ENCODE measurements at regions not wholly inside any gene's neighbourhood (a gene's known extent, or its start where the extent isn't known, plus 50 kb on each side); places are given as distances from the start of the nearest gene placed in this dataset.

GRCh38 chr2:2828774-2829368 is 497.8 kb upstream of the MYT1L start:
- no peak for ATAC-seq (ENCODE audit: low read depth)
- Mint-ChIP-seq H3K9me3 (peaks cover 7% of the 10 kb centered on the region), H3K27me3 (peaks cover 13% of the 10 kb centered on the region)

GRCh38 chr2:2827761-2828221 is 496.7 kb upstream of the MYT1L start:
- Mint-ChIP-seq H3K4me1 (peaks cover 2% of the 10 kb centered on the region), H3K27ac (no peak overlapping the region), H3K27me3 (peaks cover 13% of the 10 kb centered on the region), H3K4me3 (no peak overlapping the region), H3K9me3 (peaks cover 8% of the 10 kb centered on the region), H3K36me3 (no peaks in the 10 kb centered on the region)
- ATAC-seq (ENCODE audit: low read depth) = no peak
- no peak for DNase-seq (ENCODE audit: low spot score in 2 of 2)

More at GRCh38 chr2:2828774-2829368, 497.8 kb upstream of the MYT1L start:
- no peaks in the 10 kb centered on the region for H3K36me3 Mint-ChIP-seq
- peaks cover 2% of the 10 kb centered on the region for H3K4me1 Mint-ChIP-seq
- no peak overlapping the region for H3K4me3 Mint-ChIP-seq
- no peak overlapping the region for H3K27ac Mint-ChIP-seq
- DNase-seq (ENCODE audit: low spot score in 2 of 2) = no peak

GRCh38 chr2:2827046-2827636 is 496.1 kb upstream of the MYT1L start:
- no peak overlapping the region for H3K27ac Mint-ChIP-seq
- H3K9me3 Mint-ChIP-seq = peaks cover 8% of the 10 kb centered on the region
- ATAC-seq (ENCODE audit: low read depth) (no peak), DNase-seq (ENCODE audit: low spot score in 2 of 2) (no peak)
- peaks cover 13% of the 10 kb centered on the region for H3K27me3 Mint-ChIP-seq
- no peak overlapping the region for H3K4me3 Mint-ChIP-seq
- H3K36me3 Mint-ChIP-seq = no peaks in the 10 kb centered on the region
- H3K4me1 Mint-ChIP-seq = peaks cover 2% of the 10 kb centered on the region

GRCh38 chr2:2826621-2827020 is 495.5 kb upstream of the MYT1L start:
- Mint-ChIP-seq H3K4me1 (peaks cover 2% of the 10 kb centered on the region), H3K4me3 (no peak overlapping the region), H3K9me3 (peaks cover 8% of the 10 kb centered on the region), H3K36me3 (no peaks in the 10 kb centered on the region), H3K27ac (no peak overlapping the region), H3K27me3 (peaks cover 13% of the 10 kb centered on the region)
- no peak for ATAC-seq (ENCODE audit: low read depth)
- DNase-seq (ENCODE audit: low spot score in 2 of 2) = no peak

GRCh38 chr2:2826209-2826551 is 495.1 kb upstream of the MYT1L start:
- no peaks in the 10 kb centered on the region for H3K36me3 Mint-ChIP-seq
- no peak overlapping the region for H3K27ac Mint-ChIP-seq
- H3K4me1 Mint-ChIP-seq = no peaks in the 10 kb centered on the region
- H3K4me3 Mint-ChIP-seq = no peak overlapping the region
- peaks cover 10% of the 10 kb centered on the region for H3K27me3 Mint-ChIP-seq
- no peak for ATAC-seq (ENCODE audit: low read depth)
- no peak for DNase-seq (ENCODE audit: low spot score in 2 of 2)
- H3K9me3 Mint-ChIP-seq = peaks cover 6% of the 10 kb centered on the region

GRCh38 chr2:2825516-2826208 is 494.6 kb upstream of the MYT1L start:
- peaks cover 6% of the 10 kb centered on the region for H3K9me3 Mint-ChIP-seq
- H3K4me3 Mint-ChIP-seq = no peak overlapping the region
- no peaks in the 10 kb centered on the region for H3K36me3 Mint-ChIP-seq
- DNase-seq (ENCODE audit: low spot score in 2 of 2) (no peak), ATAC-seq (ENCODE audit: low read depth) (no peak)
- no peaks in the 10 kb centered on the region for H3K4me1 Mint-ChIP-seq
- H3K27me3 Mint-ChIP-seq = peaks cover 10% of the 10 kb centered on the region
- no peak overlapping the region for H3K27ac Mint-ChIP-seq

GRCh38 chr2:2825062-2825461 is 494.0 kb upstream of the MYT1L start:
- Mint-ChIP-seq H3K36me3 (no peaks in the 10 kb centered on the region), H3K27me3 (peaks cover 10% of the 10 kb centered on the region), H3K4me3 (no peak overlapping the region), H3K4me1 (no peaks in the 10 kb centered on the region), H3K9me3 (peaks cover 7% of the 10 kb centered on the region), H3K27ac (no peak overlapping the region)
- ATAC-seq (ENCODE audit: low read depth) (no peak), DNase-seq (ENCODE audit: low spot score in 2 of 2) (no peak)

- no peak overlapping the region for H3K4me3 Mint-ChIP-seq
- DNase-seq (ENCODE audit: low spot score in 2 of 2) (no peak), ATAC-seq (ENCODE audit: low read depth) (no peak)
- no peak overlapping the region for H3K27ac Mint-ChIP-seq
- no peaks in the 10 kb centered on the region for H3K4me1 Mint-ChIP-seq
- H3K36me3 Mint-ChIP-seq = no peaks in the 10 kb centered on the region
- peaks cover 8% of the 10 kb centered on the region for H3K9me3 Mint-ChIP-seq
- H3K27me3 Mint-ChIP-seq = peaks cover 9% of the 10 kb centered on the region
Observed at GRCh38 chr2:2824588-2824987, 493.5 kb upstream of the MYT1L start.

DNA sequence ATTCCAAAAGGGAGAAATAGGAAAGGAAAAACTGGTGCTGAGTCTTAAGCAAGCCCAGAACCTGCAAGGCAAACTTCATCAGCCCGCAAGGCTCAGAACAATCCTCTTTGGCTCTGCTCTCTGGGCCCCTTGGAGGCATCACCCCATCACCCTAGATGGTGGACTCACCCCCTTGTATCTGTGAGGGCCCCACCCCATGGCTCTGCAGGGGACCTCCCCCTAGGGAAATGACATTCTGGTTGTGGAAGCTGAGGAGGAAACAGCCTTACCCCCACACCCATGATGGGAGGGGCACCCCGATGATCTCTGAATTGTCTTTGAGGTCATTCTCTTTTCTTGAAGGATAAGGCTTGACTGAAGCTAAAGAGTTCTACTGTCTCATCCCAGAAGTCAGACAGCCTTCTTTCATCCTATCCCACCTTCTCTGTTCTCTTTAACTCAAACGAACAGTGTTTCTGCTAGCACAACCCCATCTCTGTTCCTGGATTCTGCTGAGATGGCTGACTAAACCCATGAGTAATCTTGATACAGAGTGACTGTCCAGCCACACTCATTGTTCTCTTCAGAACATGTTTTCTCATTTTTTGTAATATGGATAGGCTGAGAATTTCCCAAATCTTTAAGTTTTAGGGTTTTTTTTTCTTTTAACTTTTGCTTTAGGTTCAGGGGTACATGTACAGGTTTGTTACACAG is 492.1 kb upstream of the MYT1L start:
- ATAC-seq (ENCODE audit: low read depth) (no peak), DNase-seq (ENCODE audit: low spot score in 2 of 2) (no peak)
- H3K9me3 Mint-ChIP-seq = peaks cover 8% of the 10 kb centered on the region
- H3K27me3 Mint-ChIP-seq = peaks cover 9% of the 10 kb centered on the region
- H3K4me3 Mint-ChIP-seq = no peak overlapping the region
- H3K4me1 Mint-ChIP-seq = no peaks in the 10 kb centered on the region
- H3K36me3 Mint-ChIP-seq = no peaks in the 10 kb centered on the region
- no peak overlapping the region for H3K27ac Mint-ChIP-seq

GRCh38 chr2:2822143-2822542 is 491.1 kb upstream of the MYT1L start:
- H3K4me1 Mint-ChIP-seq = no peaks in the 10 kb centered on the region
- DNase-seq (ENCODE audit: low spot score in 2 of 2) (no peak), ATAC-seq (ENCODE audit: low read depth) (no peak)
- H3K27me3 Mint-ChIP-seq = peaks cover 9% of the 10 kb centered on the region
- H3K9me3 Mint-ChIP-seq = peaks cover 8% of the 10 kb centered on the region
- no peaks in the 10 kb centered on the region for H3K36me3 Mint-ChIP-seq
- no peak overlapping the region for H3K27ac Mint-ChIP-seq
- H3K4me3 Mint-ChIP-seq = no peak overlapping the region

DNA sequence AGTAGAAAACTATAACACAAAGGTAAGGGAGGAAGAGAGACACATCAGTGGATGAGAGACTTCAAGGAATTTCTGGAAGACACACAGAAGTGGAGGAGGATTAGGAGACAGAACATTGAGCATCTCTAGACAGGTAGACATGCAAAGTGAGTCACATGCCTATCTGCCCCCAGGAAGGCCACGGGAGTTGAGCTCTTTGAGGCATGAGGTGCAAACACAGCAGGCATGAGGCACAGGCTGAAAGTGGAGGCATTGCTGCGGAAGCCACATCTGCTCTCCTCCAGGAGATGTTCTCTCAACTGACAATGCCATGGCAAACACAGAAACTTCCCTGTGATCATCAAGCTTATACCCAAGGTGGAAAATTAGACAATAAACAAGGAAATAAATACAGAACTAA is 481.6 kb upstream of the MYT1L start:
- H3K4me3 Mint-ChIP-seq = no peak overlapping the region
- ATAC-seq (ENCODE audit: low read depth) (no peak), DNase-seq (ENCODE audit: low spot score in 2 of 2) (no peak)
- no peak overlapping the region for H3K27ac Mint-ChIP-seq
- H3K27me3 Mint-ChIP-seq = peaks cover 2% of the 10 kb centered on the region
- H3K9me3 Mint-ChIP-seq = peaks cover 3% of the 10 kb centered on the region
- H3K4me1 Mint-ChIP-seq = no peaks in the 10 kb centered on the region
- H3K36me3 Mint-ChIP-seq = no peaks in the 10 kb centered on the region

GRCh38 chr2:2812117-2812516 is 481.0 kb upstream of the MYT1L start:
- DNase-seq (ENCODE audit: low spot score in 2 of 2) (no peak), ATAC-seq (ENCODE audit: low read depth) (no peak)
- Mint-ChIP-seq H3K27me3 (peaks cover 2% of the 10 kb centered on the region), H3K9me3 (peaks cover 3% of the 10 kb centered on the region), H3K4me3 (no peak overlapping the region), H3K4me1 (no peaks in the 10 kb centered on the region), H3K36me3 (no peaks in the 10 kb centered on the region), H3K27ac (no peak overlapping the region)

DNA sequence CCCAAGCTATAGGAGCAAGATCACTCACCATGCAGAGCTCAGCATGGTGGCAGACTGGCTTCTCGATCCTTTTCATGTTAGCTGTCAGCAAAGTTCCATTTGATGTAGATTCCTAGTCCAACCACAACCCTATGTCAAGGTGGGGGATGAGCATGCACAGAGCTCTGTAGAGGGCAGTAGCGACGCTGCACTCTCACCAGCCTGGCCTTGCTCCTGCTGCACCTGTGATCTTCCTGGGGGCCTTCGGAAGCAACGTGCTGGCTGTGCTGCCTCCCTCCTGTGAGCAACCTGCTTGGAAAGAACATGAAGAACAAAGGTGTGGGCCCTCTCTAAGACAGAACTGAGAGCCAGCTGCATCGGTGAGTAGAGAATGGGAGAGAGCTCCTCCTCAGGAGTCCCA is 479.4 kb upstream of the MYT1L start:
- Mint-ChIP-seq H3K9me3 (peaks cover 3% of the 10 kb centered on the region), H3K4me3 (no peak overlapping the region), H3K36me3 (no peaks in the 10 kb centered on the region), H3K4me1 (no peaks in the 10 kb centered on the region), H3K27ac (no peak overlapping the region), H3K27me3 (peaks cover 2% of the 10 kb centered on the region)
- ATAC-seq (ENCODE audit: low read depth) (no peak), DNase-seq (ENCODE audit: low spot score in 2 of 2) (no peak)

- Mint-ChIP-seq H3K36me3 (no peaks in the 10 kb centered on the region), H3K4me1 (no peaks in the 10 kb centered on the region), H3K9me3 (peaks cover 3% of the 10 kb centered on the region), H3K4me3 (no peak overlapping the region), H3K27me3 (peaks cover 2% of the 10 kb centered on the region), H3K27ac (no peak overlapping the region)
- ATAC-seq (ENCODE audit: low read depth) = no peak
- DNase-seq (ENCODE audit: low spot score in 2 of 2) = no peak
Observed at GRCh38 chr2:2809771-2810170, 478.7 kb upstream of the MYT1L start.
